GM18873 (cell line): ENCODE measurements at regions not wholly inside any gene's neighbourhood (a gene's known extent, or its start where the extent isn't known, plus 50 kb on each side); places are given as distances from the start of the nearest gene placed in this dataset.

ENCODE experiments used
- ATAC-seq: cut with Tn5 transposase; IDR thresholded peaks from one replicate; pipeline ENCODE4 v1.9.1; 2021; ENCODE audit warnings: mild to moderate bottlenecking, moderate library complexity, moderate number of reproducible peaks; ENCODE audit not compliant: unreplicated experiment, low FRiP score

DNA sequence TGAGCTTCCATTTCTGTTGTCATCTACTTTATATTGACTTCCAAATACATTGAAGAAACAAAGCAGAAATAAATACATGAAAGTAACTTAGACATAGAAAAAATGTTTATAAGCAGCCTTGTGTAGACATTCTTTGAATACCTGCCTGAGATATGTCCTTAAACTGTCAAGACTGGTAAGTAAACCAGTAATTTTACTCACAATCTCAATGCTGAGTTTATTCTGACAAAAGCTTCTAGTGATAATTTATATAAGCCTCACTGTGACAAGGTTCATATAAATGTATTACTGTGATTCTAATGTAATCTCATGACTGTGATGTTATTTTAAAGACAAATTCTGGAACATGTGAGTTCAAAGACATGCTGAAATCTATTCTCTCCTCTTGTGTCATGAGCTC, 516.7 kb upstream of the B3GALT2 start:
- ATAC-seq: no peak

DNA sequence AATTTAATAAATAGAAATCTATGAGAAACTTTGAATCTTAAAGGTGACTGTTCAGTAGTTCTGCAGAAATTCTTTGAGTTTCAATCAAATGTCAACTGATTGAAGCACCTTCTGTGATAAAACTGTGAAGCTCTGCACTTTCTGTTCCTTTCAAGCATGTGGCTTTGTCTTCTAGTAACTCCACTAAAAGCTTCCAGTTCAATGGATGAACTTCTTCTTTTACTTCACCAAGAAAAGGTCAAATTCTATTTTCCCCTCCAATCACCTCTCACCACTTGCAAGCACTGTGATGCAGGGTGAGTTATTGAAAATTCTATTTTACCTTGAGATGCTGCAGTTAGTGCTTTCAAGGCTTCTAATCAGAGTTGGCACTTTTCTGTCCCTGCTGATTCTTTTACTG, 515.3 kb upstream of the B3GALT2 start:
- no peak for ATAC-seq

DNA sequence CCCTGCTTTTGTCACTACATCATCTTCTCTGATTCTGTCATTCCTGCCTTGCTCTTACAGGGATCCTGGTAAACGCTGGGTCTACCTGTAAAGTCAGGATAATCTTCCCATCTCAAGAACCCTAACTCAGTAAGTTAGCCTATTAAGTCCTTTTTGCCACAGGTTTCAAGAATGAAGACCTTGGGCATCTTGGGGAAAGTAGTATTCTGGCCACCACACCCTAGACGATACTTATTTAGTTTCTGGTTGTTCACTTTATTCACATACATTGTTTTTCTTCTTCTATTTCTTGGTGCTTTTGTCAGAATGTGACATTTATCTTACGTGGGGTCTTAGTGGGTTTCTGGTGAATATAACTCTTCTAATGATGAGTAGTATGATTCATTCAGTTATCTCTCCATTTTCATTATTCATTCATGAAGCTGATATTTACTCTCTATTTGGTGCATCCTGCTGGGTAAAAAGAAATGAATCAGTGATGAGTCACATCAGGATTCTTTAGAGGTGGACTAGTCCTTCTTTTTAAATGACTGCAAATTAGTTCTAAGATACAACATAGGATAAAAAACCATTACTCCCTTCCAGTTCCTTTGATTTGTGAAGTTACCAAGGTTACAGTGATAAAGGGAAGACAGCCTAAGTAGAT, 514.4 kb upstream of the B3GALT2 start:
- ATAC-seq: no peak

- no peak for ATAC-seq
Measured at GRCh38 chr1:193699261-193699660, 512.8 kb upstream of the B3GALT2 start.

- ATAC-seq: no peak
Measured at GRCh38 chr1:193697776-193698175, 511.4 kb upstream of the B3GALT2 start.

GRCh38 chr1:193697115-193697762, 510.8 kb upstream of the B3GALT2 start:
- no peak for ATAC-seq

- no peak for ATAC-seq
Measured at GRCh38 chr1:193694741-193695140, 508.3 kb upstream of the B3GALT2 start.

- no peak for ATAC-seq
Measured at GRCh38 chr1:193685986-193686385, 499.6 kb upstream of the B3GALT2 start.

DNA sequence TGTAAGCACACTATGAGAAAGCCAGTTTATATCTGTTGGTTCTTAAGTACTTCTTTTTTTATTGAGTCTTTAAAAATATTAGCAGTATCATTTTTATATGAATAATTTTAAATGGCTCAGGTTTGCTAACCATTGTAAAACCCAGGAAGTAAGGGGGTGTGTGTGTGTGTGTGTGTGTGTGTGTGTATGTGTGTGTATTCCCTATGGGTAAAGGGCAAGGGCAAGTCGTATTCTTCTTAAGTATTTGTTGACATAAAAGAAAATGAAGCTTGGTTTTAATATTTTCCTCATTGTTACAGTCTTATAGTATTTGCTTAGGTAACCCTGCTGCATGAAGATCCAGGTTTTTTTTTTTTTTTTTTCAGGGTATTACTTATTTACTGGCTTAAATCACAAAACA, 495.0 kb upstream of the B3GALT2 start:
- ATAC-seq: no peak

DNA sequence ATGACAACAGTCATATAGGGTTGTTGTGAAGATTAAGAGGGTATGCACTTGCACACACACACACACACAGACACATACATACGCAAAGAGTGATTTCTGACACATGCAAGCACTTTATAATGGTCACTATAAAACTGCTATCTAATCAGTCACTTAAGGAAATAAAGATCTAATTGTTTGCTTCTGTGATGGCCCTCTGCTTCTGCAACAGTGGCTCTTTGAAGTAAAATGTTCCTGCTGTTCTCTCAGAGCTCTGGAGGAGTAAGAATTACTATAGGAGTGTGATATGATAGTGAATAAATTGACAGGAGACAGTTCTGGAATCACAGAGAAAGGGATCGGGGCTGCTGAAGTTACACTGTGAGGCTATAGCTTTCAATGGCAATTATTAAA, 494.5 kb upstream of the B3GALT2 start:
- ATAC-seq: no peak

- no peak for ATAC-seq
Measured at GRCh38 chr1:193680247-193680923, 494.0 kb upstream of the B3GALT2 start.

- ATAC-seq: no peak
Measured at GRCh38 chr1:193677874-193678273, 491.5 kb upstream of the B3GALT2 start.

GRCh38 chr1:193676996-193677549, 490.7 kb upstream of the B3GALT2 start:
- ATAC-seq: no peak

DNA sequence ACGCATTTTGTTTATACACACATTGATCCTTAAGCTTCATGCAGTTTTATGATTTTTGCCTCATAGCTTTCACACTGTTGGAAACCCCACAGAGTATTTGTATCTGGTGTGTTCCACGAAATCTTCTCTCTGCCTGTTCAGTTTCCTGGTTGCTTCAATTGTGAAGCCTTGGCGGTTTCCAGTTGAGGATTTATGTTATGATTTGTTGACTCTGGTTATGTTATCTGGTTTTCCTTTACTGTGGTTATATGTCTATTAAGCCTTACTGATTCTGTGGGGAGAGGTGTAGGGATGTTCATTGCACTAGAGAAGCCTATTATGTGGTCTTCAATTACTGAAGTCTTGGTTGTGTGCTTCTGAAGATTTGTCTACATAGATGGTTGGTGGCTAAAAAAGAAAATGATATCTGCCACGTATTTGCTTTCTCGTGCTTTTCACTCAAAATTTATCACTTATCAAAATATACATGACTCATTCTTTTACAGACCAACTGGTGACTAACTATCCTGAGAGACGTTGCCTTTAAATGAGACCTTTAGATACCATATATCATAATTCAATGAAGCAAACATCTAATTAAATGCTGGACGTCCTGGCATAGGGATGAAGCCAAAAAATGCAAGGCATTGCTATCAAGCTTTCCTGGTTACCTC, 488.0 kb upstream of the B3GALT2 start:
- no peak for ATAC-seq

GRCh38 chr1:193666485-193667083, 480.2 kb upstream of the B3GALT2 start:
- ATAC-seq: no peak

DNA sequence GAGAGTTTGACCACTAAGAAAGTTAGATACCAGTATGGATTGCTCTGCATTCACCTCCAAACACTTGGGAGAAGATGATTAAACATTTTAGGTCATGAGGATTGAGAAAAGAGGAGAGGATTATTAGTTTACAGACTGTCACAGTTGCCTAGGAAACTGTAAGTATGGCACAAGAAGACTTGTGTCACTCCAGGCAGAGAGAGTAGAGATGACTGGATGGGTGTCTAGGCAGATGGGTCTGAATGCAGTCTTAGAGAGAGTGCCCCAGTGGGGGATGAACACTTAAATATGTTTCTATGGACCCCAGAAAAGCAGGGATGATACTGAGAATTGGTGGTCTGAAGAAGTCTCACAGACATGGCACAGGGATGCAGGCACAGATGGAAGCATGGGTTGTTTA, 477.6 kb upstream of the B3GALT2 start:
- no peak for ATAC-seq

GRCh38 chr1:193662030-193662429, 475.6 kb upstream of the B3GALT2 start:
- no peak for ATAC-seq

DNA sequence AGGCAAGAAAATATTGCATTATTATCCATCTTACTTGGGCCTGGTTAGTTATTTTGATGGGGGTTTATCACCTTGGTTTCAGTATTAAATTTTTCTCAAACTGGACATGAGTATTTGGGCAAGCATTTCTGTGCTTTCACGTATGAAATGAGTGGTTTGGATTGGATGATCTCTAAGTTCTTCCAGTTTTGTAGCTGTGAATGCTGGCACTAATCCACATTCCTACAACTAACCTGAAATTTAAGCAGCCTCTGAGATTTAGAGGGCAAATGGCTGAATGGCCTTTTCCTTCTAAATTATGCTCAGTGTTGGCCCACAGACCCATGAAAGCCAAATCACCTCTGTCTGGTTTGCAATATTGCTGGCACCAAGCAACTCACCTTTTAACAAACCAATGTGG, 475.0 kb upstream of the B3GALT2 start:
- no peak for ATAC-seq

- no peak for ATAC-seq
Measured at GRCh38 chr1:193660428-193660827, 474.0 kb upstream of the B3GALT2 start.

DNA sequence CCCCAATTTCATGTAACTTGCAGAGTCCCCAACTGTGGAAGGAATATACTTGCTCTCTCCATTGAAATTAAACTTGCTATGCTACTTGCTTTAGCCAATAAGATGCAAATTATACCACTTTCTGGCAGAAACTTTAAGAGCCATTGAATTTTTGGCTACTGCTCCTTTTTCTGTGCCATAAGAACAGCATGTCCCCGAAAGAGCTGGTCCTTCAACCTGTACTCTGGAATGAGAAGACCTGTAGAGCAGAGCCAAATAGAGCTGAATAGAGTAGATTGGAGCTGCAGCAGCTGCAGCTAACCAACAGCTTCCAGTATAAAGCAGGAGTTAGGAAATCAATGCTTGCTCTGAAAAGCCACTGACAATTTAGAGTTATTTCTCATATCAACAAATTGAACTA, 472.3 kb upstream of the B3GALT2 start:
- no peak for ATAC-seq

GRCh38 chr1:193658081-193658480, 471.7 kb upstream of the B3GALT2 start:
- no peak for ATAC-seq
